ENCODE measurements at regions not wholly inside any gene's neighbourhood (a gene's known extent, or its start where the extent isn't known, plus 50 kb on each side); places are given as distances from the start of the nearest gene placed in this dataset.

DNA sequence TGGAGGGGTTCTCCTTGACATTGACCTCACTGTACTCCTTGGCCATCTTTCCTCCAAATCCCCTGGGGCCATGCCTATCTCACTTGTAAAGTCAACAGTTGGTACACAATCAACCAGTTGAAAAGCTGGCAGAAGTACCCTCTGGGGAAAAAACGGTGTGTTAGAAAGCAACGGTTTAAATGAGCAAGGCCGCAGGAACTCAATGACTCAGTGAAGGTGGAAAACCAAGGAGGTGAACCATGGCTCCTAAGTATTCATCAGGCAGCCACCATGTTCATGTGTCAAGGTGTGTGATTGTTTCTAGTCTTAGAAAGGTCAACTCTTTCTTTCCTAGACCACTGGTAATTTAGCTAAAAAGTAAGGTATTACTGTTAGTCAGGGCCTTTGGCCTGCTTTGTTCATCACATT lies 130.9 kb upstream of the SATB1 start:
- TF ChIP-seq, protein P1, sequence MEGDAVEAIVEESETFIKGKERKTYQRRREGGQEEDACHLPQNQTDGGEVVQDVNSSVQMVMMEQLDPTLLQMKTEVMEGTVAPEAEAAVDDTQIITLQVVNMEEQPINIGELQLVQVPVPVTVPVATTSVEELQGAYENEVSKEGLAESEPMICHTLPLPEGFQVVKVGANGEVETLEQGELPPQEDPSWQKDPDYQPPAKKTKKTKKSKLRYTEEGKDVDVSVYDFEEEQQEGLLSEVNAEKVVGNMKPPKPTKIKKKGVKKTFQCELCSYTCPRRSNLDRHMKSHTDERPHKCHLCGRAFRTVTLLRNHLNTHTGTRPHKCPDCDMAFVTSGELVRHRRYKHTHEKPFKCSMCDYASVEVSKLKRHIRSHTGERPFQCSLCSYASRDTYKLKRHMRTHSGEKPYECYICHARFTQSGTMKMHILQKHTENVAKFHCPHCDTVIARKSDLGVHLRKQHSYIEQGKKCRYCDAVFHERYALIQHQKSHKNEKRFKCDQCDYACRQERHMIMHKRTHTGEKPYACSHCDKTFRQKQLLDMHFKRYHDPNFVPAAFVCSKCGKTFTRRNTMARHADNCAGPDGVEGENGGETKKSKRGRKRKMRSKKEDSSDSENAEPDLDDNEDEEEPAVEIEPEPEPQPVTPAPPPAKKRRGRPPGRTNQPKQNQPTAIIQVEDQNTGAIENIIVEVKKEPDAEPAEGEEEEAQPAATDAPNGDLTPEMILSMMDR (IDR thresholded peaks at IDR 0.05 in 8 of 11, conservative IDR thresholded peaks at IDR 0.05 in 3 of 11) = no peak
- TF ChIP-seq POLR2AphosphoS5 (IDR thresholded peaks at IDR 0.05) (no peak), POLR2A (IDR thresholded peaks at IDR 0.05) (no peak)

All from spleen (tissue), 7 donors.